GM12891 (cell line): ENCODE measurements at regions not wholly inside any gene's neighbourhood (a gene's known extent, or its start where the extent isn't known, plus 50 kb on each side); places are given as distances from the start of the nearest gene placed in this dataset.

Experiments used
- POLR2A ChIP-seq: IDR thresholded peaks from 2 replicates; pipeline ENCODE4 v1.6.1; 2011; ENCODE audit warnings: low read depth, low read length, control low read depth
- POLR2AphosphoS5 ChIP-seq: IDR thresholded peaks from 2 replicates; pipeline ENCODE4 v1.6.1; 2011; ENCODE audit warnings: low read depth, low read length, control low read depth
- POU2F2 ChIP-seq: IDR thresholded peaks from 2 replicates; pipeline ENCODE4 v1.6.1; 2011; ENCODE audit warnings: low read depth, mild to moderate bottlenecking, control low read depth, low read length, moderate library complexity
- SPI1 ChIP-seq: IDR thresholded peaks from 2 replicates; pipeline ENCODE4 v1.6.1; 2011; ENCODE audit warnings: low read depth, low read length, control low read depth
- TAF1 ChIP-seq: IDR thresholded peaks from 2 replicates; pipeline ENCODE4 v1.6.1; 2011; ENCODE audit warnings: low read depth, low read length, control low read depth

DNA sequence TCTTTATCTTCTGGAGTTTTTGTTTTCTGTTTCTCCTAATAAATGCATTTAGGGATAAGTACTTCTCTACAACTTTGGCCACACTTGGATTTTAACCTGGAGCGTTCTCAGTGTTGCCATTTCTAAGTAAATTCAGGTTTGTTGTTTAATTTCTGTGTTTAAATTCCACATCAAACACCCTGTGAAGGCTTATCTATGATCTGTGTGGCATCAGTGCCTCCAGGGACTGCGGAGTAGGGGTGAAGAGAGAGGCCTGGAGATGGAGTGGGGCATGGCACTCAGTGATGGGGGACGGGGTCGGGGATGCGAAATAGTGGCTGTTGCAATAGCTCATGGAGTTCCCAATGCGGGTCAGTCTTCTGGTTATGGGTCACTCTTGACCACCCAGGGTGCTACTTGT lies 294.8 kb downstream of the HS3ST3B1 start:
- no peak for TF ChIP-seq POLR2AphosphoS5
- no peak for TF ChIP-seq TAF1
- TF ChIP-seq POLR2A: no peak
- no peak for TF ChIP-seq POU2F2
- TF ChIP-seq SPI1: no peak
